Activated naive CD4-positive, alpha-beta T cell treated with anti-CD3 and anti-CD28 coated beads, Interleukin-2, amount 10 ng/mL, durations not matched to agents 7 days and 5 days (primary cell): ENCODE measurements at regions not wholly inside any gene's neighbourhood (a gene's known extent, or its start where the extent isn't known, plus 50 kb on each side); places are given as distances from the start of the nearest gene placed in this dataset.
"Not testable (repeated sequence)": the region's sequence is repeated elsewhere in the genome, so short reads cannot be mapped to it uniquely, and the experiment has no call there.

ENCODE experiments used
- CTCF ChIA-PET: fragments of 350-600 bp; sonication (Branson Sonifier 250); formaldehyde crosslinking; loops from one replicate; lab custom pipeline; 2021; ENCODE audit warnings: antibody characterized with exemption; lab: Charles Lee
- DNase-seq: peaks from one replicate; pipeline ENCODE4 v3.0.0-alpha.2; 2020
- H3K27ac Mint-ChIP-seq: one replicate; pipeline ENCODE4 v1.8.0; 2021; ENCODE audit warnings: mild to moderate bottlenecking, moderate library complexity, mixed read lengths
- H3K27me3 Mint-ChIP-seq: one replicate; pipeline ENCODE4 v1.8.0; 2021; ENCODE audit warnings: mild to moderate bottlenecking, mixed read lengths
- H3K36me3 Mint-ChIP-seq: one replicate; pipeline ENCODE4 v1.8.0; 2021; ENCODE audit warnings: mixed read lengths
- H3K4me1 Mint-ChIP-seq: one replicate; pipeline ENCODE4 v1.8.0; 2021; ENCODE audit warnings: mixed read lengths
- H3K4me3 Mint-ChIP-seq: one replicate; pipeline ENCODE4 v1.8.0; 2021; ENCODE audit warnings: mild to moderate bottlenecking, moderate library complexity, mixed read lengths
- H3K9me3 Mint-ChIP-seq: one replicate; pipeline ENCODE4 v1.8.0; 2021; ENCODE audit warnings: mixed read lengths

GRCh38 chr15:84550503-84550902, 50.3 kb upstream of the ZSCAN2 start:
- H3K4me3 Mint-ChIP-seq, DNase-seq, H3K27me3 Mint-ChIP-seq, H3K36me3 Mint-ChIP-seq, CTCF ChIA-PET, H3K27ac Mint-ChIP-seq, H3K9me3 Mint-ChIP-seq: not testable (repeated sequence)
- H3K4me1 Mint-ChIP-seq = peaks cover 17% of the 10 kb centered on the region
